Liver (tissue), 3 donors: ENCODE measurements at regions not wholly inside any gene's neighbourhood (a gene's known extent, or its start where the extent isn't known, plus 50 kb on each side); places are given as distances from the start of the nearest gene placed in this dataset.

ENCODE experiments used
- CTCF ChIP-seq: fragments of 150-350 bp; IDR thresholded peaks from 2 replicates; pipeline ENCODE4 v1.5.1; 2017; ENCODE audit warnings: improper control_type of control experiment, low read depth, low read length; ENCODE audit not compliant: missing input control
- EGR1 ChIP-seq, 2 donors: IDR thresholded peaks; 2 replicates each; pipeline ENCODE4 v1.6.1; 2016 to 2018; ENCODE audit warnings: antibody characterized with exemption in 2 of 2, low read depth in 2 of 2
- FOXA1 ChIP-seq: IDR thresholded peaks from 2 replicates; pipeline ENCODE4 v1.6.1; 2016; ENCODE audit warnings: antibody characterized with exemption
- FOXA2 ChIP-seq: IDR thresholded peaks from 2 replicates; pipeline ENCODE4 v1.6.1; 2016; ENCODE audit warnings: antibody characterized with exemption
- JUND ChIP-seq, 2 donors: IDR thresholded peaks; 2 replicates each; pipeline ENCODE4 v1.6.1; 2016; ENCODE audit warnings: antibody characterized with exemption in 2 of 2
- MAX ChIP-seq: IDR thresholded peaks from 2 replicates; pipeline ENCODE4 v1.6.1; 2016; ENCODE audit warnings: antibody characterized with exemption
- NR2F2 ChIP-seq: IDR thresholded peaks from 2 replicates; pipeline ENCODE4 v1.6.1; 2016; ENCODE audit warnings: antibody characterized with exemption
- RAD21 ChIP-seq, 2 donors: IDR thresholded peaks; 2 replicates each; pipeline ENCODE4 v1.6.1; 2016; ENCODE audit warnings: antibody characterized with exemption in 2 of 2, mild to moderate bottlenecking in 2 of 2
- SP1 ChIP-seq: IDR thresholded peaks from 2 replicates; pipeline ENCODE4 v1.6.1; 2018; ENCODE audit warnings: antibody characterized with exemption, mild to moderate bottlenecking
- TAF1 ChIP-seq: conservative IDR thresholded peaks from 2 replicates; pipeline ENCODE4 v1.6.1; 2016; ENCODE audit warnings: antibody characterized with exemption, mild to moderate bottlenecking
- YY1 ChIP-seq: IDR thresholded peaks from 2 replicates; pipeline ENCODE4 v1.6.1; 2016; ENCODE audit warnings: antibody characterized with exemption, mild to moderate bottlenecking
- donor health status: healthy.
- donor health status: healthy.

- TF ChIP-seq CTCF, result no peak
- no peak for TF ChIP-seq FOXA1
- TF ChIP-seq JUND (IDR thresholded peaks at IDR 0.05), result no peak
- no peak for TF ChIP-seq RAD21 (IDR thresholded peaks at IDR 0.05)
- TF ChIP-seq NR2F2, result no peak
- no peak for TF ChIP-seq TAF1
- no peak for TF ChIP-seq YY1
- TF ChIP-seq FOXA2, result no peak
- TF ChIP-seq SP1, result no peak
- no peak for TF ChIP-seq EGR1 (IDR thresholded peaks at IDR 0.05; ENCODE audit: low read depth in 2 of 2)
- no peak for TF ChIP-seq MAX
Measured at GRCh38 chr12:24386836-24387235, 437.4 kb upstream of the SOX5 start.
